SK-N-MC (cell line): ENCODE measurements at regions not wholly inside any gene's neighbourhood (a gene's known extent, or its start where the extent isn't known, plus 50 kb on each side); places are given as distances from the start of the nearest gene placed in this dataset.

Experiments used
- EZH2 ChIP-seq: fragments of 200-600 bp; sonication (generic); IDR thresholded peaks from one replicate; pipeline ENCODE4 v1.6.1; 2017; ENCODE audit warnings: antibody characterized with exemption
- POLR2AphosphoS5 ChIP-seq: IDR thresholded peaks from 2 replicates; pipeline ENCODE4 v1.6.1; 2012; ENCODE audit warnings: mild to moderate bottlenecking, low read depth, low read length, borderline replicate concordance

DNA sequence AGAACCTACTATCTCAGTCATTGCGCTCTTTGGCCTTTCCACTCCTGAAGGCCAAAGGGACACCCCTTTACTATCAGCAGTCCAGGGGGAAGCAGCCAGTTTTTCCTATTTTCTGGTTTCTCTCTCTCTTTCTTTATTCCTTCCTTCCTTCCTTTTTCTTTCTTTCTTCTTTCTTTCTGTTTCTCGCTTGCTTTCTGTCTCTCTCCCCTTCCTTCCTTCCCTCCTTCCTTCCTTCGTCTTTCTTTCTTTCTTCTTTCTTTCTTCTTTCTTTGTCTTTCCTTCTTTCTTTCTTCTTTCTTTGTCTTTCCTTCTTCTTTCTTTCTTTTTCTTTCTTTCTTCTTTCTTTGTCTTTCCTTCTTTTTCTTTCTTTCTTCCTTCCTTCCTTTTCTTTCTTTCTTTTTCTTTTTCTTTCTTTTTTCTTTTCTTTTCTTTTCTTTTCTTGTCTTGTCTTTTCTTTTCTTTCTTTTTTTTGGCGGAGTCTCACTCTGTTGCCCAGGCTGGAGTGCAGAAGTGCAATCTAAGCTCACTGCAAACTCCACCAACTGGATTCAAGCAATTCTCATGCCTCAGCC is 64.9 kb upstream of the OTX2 start:
- TF ChIP-seq EZH2, result no peak
- no peak for TF ChIP-seq POLR2AphosphoS5
